Jurkat, Clone E6-1 (cell line): ENCODE measurements at regions not wholly inside any gene's neighbourhood (a gene's known extent, or its start where the extent isn't known, plus 50 kb on each side); places are given as distances from the start of the nearest gene placed in this dataset.
"Not testable (repeated sequence)": the region's sequence is repeated elsewhere in the genome, so short reads cannot be mapped to it uniquely, and the experiment has no call there.

Experiments
- DNase-seq: peaks from one replicate; pipeline ENCODE4 v3.0.0-alpha.2; 2011; ENCODE audit warnings: low read depth, low spot score
- H3K4me3 ChIP-seq: 2 replicates; pipeline ENCODE4 v1.5.1; 2011; ENCODE audit warnings: mild to moderate bottlenecking, low read length, control low read depth, moderate library complexity

GRCh38 chr21:27060190-27060589 lies 93.3 kb upstream of the ADAMTS5 start:
- DNase-seq: no peak
- no peak overlapping the region for H3K4me3 ChIP-seq

- H3K4me3 ChIP-seq: no peak overlapping the region
- no peak for DNase-seq
These were observed 92.1 kb upstream of the ADAMTS5 start for GRCh38 chr21:27058673-27059605.

GRCh38 chr21:27057997-27058396 lies 91.1 kb upstream of the ADAMTS5 start:
- no peak overlapping the region for H3K4me3 ChIP-seq

GRCh38 chr21:27047658-27048314 lies 80.9 kb upstream of the ADAMTS5 start:
- no peak for DNase-seq

More at GRCh38 chr21:27057997-27058396, 91.1 kb upstream of the ADAMTS5 start:
- DNase-seq: no peak

GRCh38 chr21:27047283-27047657 lies 80.4 kb upstream of the ADAMTS5 start:
- H3K4me3 ChIP-seq: no peak overlapping the region
- no peak for DNase-seq

More at GRCh38 chr21:27047658-27048314, 80.9 kb upstream of the ADAMTS5 start:
- H3K4me3 ChIP-seq: no peak overlapping the region

GRCh38 chr21:27045281-27045985 lies 78.5 kb upstream of the ADAMTS5 start:
- DNase-seq: no peak

GRCh38 chr21:27043377-27043776 lies 76.5 kb upstream of the ADAMTS5 start:
- H3K4me3 ChIP-seq: no peak overlapping the region
- no peak for DNase-seq

More at GRCh38 chr21:27045281-27045985, 78.5 kb upstream of the ADAMTS5 start:
- no peak overlapping the region for H3K4me3 ChIP-seq

- no peak overlapping the region for H3K4me3 ChIP-seq
- no peak for DNase-seq
These were observed 74.0 kb upstream of the ADAMTS5 start for GRCh38 chr21:27040738-27041469.

GRCh38 chr21:27036736-27037301 lies 69.9 kb upstream of the ADAMTS5 start:
- no peak for DNase-seq
- H3K4me3 ChIP-seq: no peak overlapping the region

- no peak overlapping the region for H3K4me3 ChIP-seq
- no peak for DNase-seq
These were observed 68.9 kb upstream of the ADAMTS5 start for GRCh38 chr21:27035791-27036190.

GRCh38 chr21:27034796-27035195 lies 67.9 kb upstream of the ADAMTS5 start:
- H3K4me3 ChIP-seq: no peak overlapping the region
- DNase-seq: no peak

- no peak for DNase-seq
These were observed 66.6 kb upstream of the ADAMTS5 start for GRCh38 chr21:27033471-27033870.

GRCh38 chr21:27026501-27026900 lies 59.6 kb upstream of the ADAMTS5 start:
- no peak overlapping the region for H3K4me3 ChIP-seq
- no peak for DNase-seq

More at GRCh38 chr21:27033471-27033870, 66.6 kb upstream of the ADAMTS5 start:
- no peak overlapping the region for H3K4me3 ChIP-seq

GRCh38 chr21:27025708-27026107 lies 58.8 kb upstream of the ADAMTS5 start:
- not testable (repeated sequence) for DNase-seq, H3K4me3 ChIP-seq

GRCh38 chr21:27024971-27025370 lies 58.1 kb upstream of the ADAMTS5 start:
- no peak for DNase-seq

GRCh38 chr21:27024301-27024700 lies 57.4 kb upstream of the ADAMTS5 start:
- no peak overlapping the region for H3K4me3 ChIP-seq
- DNase-seq: no peak

More at GRCh38 chr21:27024971-27025370, 58.1 kb upstream of the ADAMTS5 start:
- no peak overlapping the region for H3K4me3 ChIP-seq

GRCh38 chr21:27023186-27023585 lies 56.3 kb upstream of the ADAMTS5 start:
- DNase-seq: no peak
- H3K4me3 ChIP-seq: no peak overlapping the region

GRCh38 chr21:27021801-27022200 lies 54.9 kb upstream of the ADAMTS5 start:
- no peak for DNase-seq
- H3K4me3 ChIP-seq: no peak overlapping the region

- no peak overlapping the region for H3K4me3 ChIP-seq
These were observed 54.2 kb upstream of the ADAMTS5 start for GRCh38 chr21:27021046-27021445.

More at GRCh38 chr21:27021046-27021445, 54.2 kb upstream of the ADAMTS5 start:
- DNase-seq: no peak
